ENCODE measurements at regions not wholly inside any gene's neighbourhood (a gene's known extent, or its start where the extent isn't known, plus 50 kb on each side); places are given as distances from the start of the nearest gene placed in this dataset.

GRCh38 chr2:52844701-52845423, 922.7 kb upstream of the CHAC2 start:
- no peak for ATAC-seq
- H3K9me3 ChIP-seq = no peaks in the 10 kb centered on the region
- no peaks in the 10 kb centered on the region for H3K4me1 ChIP-seq
- ChIA-PET POLR2A (no interaction called here), CTCF (no interaction called here)
- H3K4me3 ChIP-seq = no peak overlapping the region
- TF ChIP-seq FOSB (CRISPR knock-in tag; IDR thresholded peaks at IDR 0.05) (no peak), REST (IDR thresholded peaks at IDR 0.05) (no peak), FOSL2 (IDR thresholded peaks at IDR 0.05) (no peak), FOSL2 (CRISPR knock-in tag; IDR thresholded peaks at IDR 0.05) (no peak), ZNF302 (CRISPR knock-in tag; IDR thresholded peaks at IDR 0.05) (no peak), ESRRA (IDR thresholded peaks at IDR 0.05; ENCODE audit: borderline replicate concordance, low read length) (no peak), RAD21 (conservative IDR thresholded peaks at IDR 0.05 in 1 of 2, IDR thresholded peaks at IDR 0.05 in 1 of 2) (no peak), TFCP2L1 (CRISPR knock-in tag; IDR thresholded peaks at IDR 0.05) (no peak), HOXB13 (CRISPR knock-in tag; IDR thresholded peaks at IDR 0.05; ENCODE audit: low read depth) (no peak), EHF (CRISPR knock-in tag; IDR thresholded peaks at IDR 0.05) (no peak), JUNB (IDR thresholded peaks at IDR 0.05) (no peak), BHLHE40 (IDR thresholded peaks at IDR 0.05; ENCODE audit: low read depth, low read length) (no peak), RCOR1 (IDR thresholded peaks at IDR 0.05; ENCODE audit: low read depth, low read length) (no peak), HOXA7 (CRISPR knock-in tag; IDR thresholded peaks at IDR 0.05) (no peak), RARB (CRISPR knock-in tag; IDR thresholded peaks at IDR 0.05) (no peak), EP300 (IDR thresholded peaks at IDR 0.05) (no peak)
- no peak for FAIRE-seq
- no peak overlapping the region for H3K27ac ChIP-seq
- no peak for DNase-seq (ENCODE audit: low read depth in 1 of 2, low spot score in 1 of 2)
- H3K4me2 ChIP-seq = no peak overlapping the region
- WGBS (ENCODE audit: missing lambda C conversion rate) = 21% methylated on average over 5 of the region's 5 CpGs

GRCh38 chr2:52835909-52836308, 931.7 kb upstream of the CHAC2 start:
- TF ChIP-seq TP53 (CRISPR knock-in tag; IDR thresholded peaks at IDR 0.05) = no peak
- no peak for TF ChIP-seq ZC3H11A (IDR thresholded peaks at IDR 0.05)
- TF ChIP-seq MAFK (IDR thresholded peaks at IDR 0.05; ENCODE audit: partially characterized antibody) = no peak
- no peak for TF ChIP-seq HDAC2 (IDR thresholded peaks at IDR 0.05)
- TF ChIP-seq RFX5 (IDR thresholded peaks at IDR 0.05) = no peak
- no peak for TF ChIP-seq KDM1A (IDR thresholded peaks at IDR 0.05; ENCODE audit: low read depth)
- no peak for TF ChIP-seq PHF8 (IDR thresholded peaks at IDR 0.05; ENCODE audit: borderline replicate concordance, low read depth)
- TF ChIP-seq JUNB (IDR thresholded peaks at IDR 0.05) = no peak
- no peak for TF ChIP-seq MAZ (IDR thresholded peaks at IDR 0.05; ENCODE audit: borderline replicate concordance, low read depth, low read length)
- no peak for TF ChIP-seq REST (IDR thresholded peaks at IDR 0.05)
- no peak for TF ChIP-seq TFCP2L1 (CRISPR knock-in tag; IDR thresholded peaks at IDR 0.05)
- no peak for TF ChIP-seq ELK1 (IDR thresholded peaks at IDR 0.05; ENCODE audit: low read depth, low read length)
- TF ChIP-seq SREBF2 (IDR thresholded peaks at IDR 0.05) = no peak
- TF ChIP-seq NR3C1 (IDR thresholded peaks at IDR 0.05) = no peak
- TF ChIP-seq CHD2 (IDR thresholded peaks at IDR 0.05; ENCODE audit: low read length, partially characterized antibody) = no peak
- TF ChIP-seq HOXB5 (CRISPR knock-in tag; IDR thresholded peaks at IDR 0.05) = no peak
- ChIA-PET POLR2A (no interaction called here), CTCF (interaction anchor here (0.8 to 0.9 kb wide), 2 partner anchors 25 to 168 kb away, joined by 3 read pairs; no protein-coding TSS in a partner anchor)
- no peaks in the 10 kb centered on the region for H3K4me1 ChIP-seq
- no peak for FAIRE-seq
- no peak overlapping the region for H3K27ac ChIP-seq
- no peak overlapping the region for H3K4me3 ChIP-seq
- 15% methylated on average over 2 of the region's 2 CpGs for WGBS (ENCODE audit: missing lambda C conversion rate)
- H3K4me2 ChIP-seq = no peak overlapping the region
- ATAC-seq = no peak
- H3K9me3 ChIP-seq = no peaks in the 10 kb centered on the region; the same call in 2 of the 3 replicates
- no peak for DNase-seq (ENCODE audit: low read depth in 1 of 2, low spot score in 1 of 2)

Data from A549 (cell line).